WTC11 (cell line): ENCODE measurements at regions not wholly inside any gene's neighbourhood (a gene's known extent, or its start where the extent isn't known, plus 50 kb on each side); places are given as distances from the start of the nearest gene placed in this dataset.

ENCODE experiments used
- ATAC-seq: fragments of 200-7000 bp; cut with Tn5 transposase; 2 replicates; pipeline ENCODE4 v1.10.0; 2021; ENCODE audit warnings: mild to moderate bottlenecking, moderate library complexity
- CTCF ChIA-PET: fragments of 300-600 bp; sonication (Branson Sonifier 250); formaldehyde crosslinking; loops from one replicate; lab custom pipeline; 2021; ENCODE audit warnings: antibody characterized with exemption; lab: Charles Lee
- POLR2A ChIA-PET: fragments of 350-600 bp; sonication (Branson Sonifier 250); formaldehyde crosslinking; loops from one replicate; lab custom pipeline; 2021; ENCODE audit warnings: antibody characterized with exemption; lab: Charles Lee
- DNase-seq: peaks from one replicate; pipeline ENCODE4 v3.0.0; 2021; ENCODE audit warnings: low spot score
- H3K27ac Mint-ChIP-seq: 2 replicates; pipeline ENCODE4 v1.8.0; 2021; ENCODE audit warnings: mixed read lengths
- H3K27me3 Mint-ChIP-seq: 2 replicates; pipeline ENCODE4 v1.8.0; 2021; ENCODE audit warnings: low read depth, mild to moderate bottlenecking, moderate library complexity, mixed read lengths
- H3K36me3 Mint-ChIP-seq: 2 replicates; pipeline ENCODE4 v1.8.0; 2021; ENCODE audit warnings: mixed read lengths
- H3K4me1 Mint-ChIP-seq: 2 replicates; pipeline ENCODE4 v1.8.0; 2022; ENCODE audit warnings: mixed read lengths
- H3K4me3 Mint-ChIP-seq: 2 replicates; pipeline ENCODE4 v1.8.0; 2021; ENCODE audit warnings: mild to moderate bottlenecking, moderate library complexity, mixed read lengths
- H3K9me3 Mint-ChIP-seq: 2 replicates; pipeline ENCODE4 v1.8.0; 2021; ENCODE audit warnings: mixed read lengths
- CTCF ChIP-seq: fragments of 200-600 bp; IDR thresholded peaks from 2 replicates; pipeline ENCODE4 v1.8.0; 2022; ENCODE audit warnings: antibody characterized with exemption
- EMX1 ChIP-seq: fragments of 250-450 bp; sonication (Bioruptor Pico); IDR thresholded peaks from 2 replicates; pipeline ENCODE4 v1.8.0; 2021; ENCODE audit warnings: mild to moderate bottlenecking
- ETV6 ChIP-seq: sonication (generic); formaldehyde crosslinking; IDR thresholded peaks from 2 replicates; pipeline ENCODE4 v1.8.1; 2022; ENCODE audit warnings: mild to moderate bottlenecking, missing genetic modification reagents
- FOXK1 ChIP-seq: sonication (generic); formaldehyde crosslinking; IDR thresholded peaks from 2 replicates; pipeline ENCODE4 v1.8.0; 2022; ENCODE audit warnings: mild to moderate bottlenecking, moderate library complexity, missing genetic modification reagents
- GTF2I ChIP-seq: fragments of 250-450 bp; sonication (Bioruptor Pico); conservative IDR thresholded peaks from 2 replicates; pipeline ENCODE4 v1.4.0; 2021; ENCODE audit warnings: mild to moderate bottlenecking
- JUN ChIP-seq: sonication (generic); formaldehyde crosslinking; IDR thresholded peaks from 2 replicates; pipeline ENCODE4 v1.8.0; 2023; ENCODE audit warnings: mild to moderate bottlenecking, missing genetic modification reagents
- NFE2L1 ChIP-seq: sonication (generic); formaldehyde crosslinking; IDR thresholded peaks from 2 replicates; pipeline ENCODE4 v1.8.1; 2023; ENCODE audit warnings: missing genetic modification reagents
- NFYB ChIP-seq: sonication (generic); formaldehyde crosslinking; conservative IDR thresholded peaks from 2 replicates; pipeline ENCODE4 v1.8.0; 2022; ENCODE audit warnings: low read depth, missing genetic modification reagents
- PREB ChIP-seq: sonication (generic); formaldehyde crosslinking; IDR thresholded peaks from 2 replicates; pipeline ENCODE4 v1.8.1; 2022; ENCODE audit warnings: mild to moderate bottlenecking, missing genetic modification reagents, moderate library complexity, borderline replicate concordance
- SOX15 ChIP-seq: fragments of 250-450 bp; sonication (Bioruptor Pico); IDR thresholded peaks from 2 replicates; pipeline ENCODE4 v1.9.0; 2021; ENCODE audit warnings: mild to moderate bottlenecking
- TCF7 ChIP-seq: sonication (generic); formaldehyde crosslinking; IDR thresholded peaks from 2 replicates; pipeline ENCODE4 v1.8.0; 2022; ENCODE audit warnings: mild to moderate bottlenecking, low read depth, missing genetic modification reagents, moderate library complexity
- USF1 ChIP-seq: sonication (generic); formaldehyde crosslinking; IDR thresholded peaks from 2 replicates; pipeline ENCODE4 v1.8.0; 2022; ENCODE audit warnings: mild to moderate bottlenecking, missing genetic modification reagents
- ZMAT4 ChIP-seq: fragments of 250-450 bp; sonication (Bioruptor Pico); IDR thresholded peaks from 2 replicates; pipeline ENCODE4 v1.9.0; 2021; ENCODE audit warnings: mild to moderate bottlenecking
- ZNF232 ChIP-seq: sonication (generic); formaldehyde crosslinking; IDR thresholded peaks from 2 replicates; pipeline ENCODE4 v1.8.0; 2022; ENCODE audit warnings: mild to moderate bottlenecking, missing genetic modification reagents
- ZNF263 ChIP-seq: sonication (generic); formaldehyde crosslinking; IDR thresholded peaks from 2 replicates; pipeline ENCODE4 v1.8.1; 2022; ENCODE audit warnings: low read depth, mild to moderate bottlenecking, moderate library complexity, missing genetic modification reagents
- ZNF317 ChIP-seq: sonication (generic); formaldehyde crosslinking; IDR thresholded peaks from 2 replicates; pipeline ENCODE4 v1.8.1; 2023; ENCODE audit warnings: low read depth, mild to moderate bottlenecking, moderate library complexity, missing genetic modification reagents, borderline replicate concordance
- ZNF416 ChIP-seq: fragments of 250-450 bp; sonication (Bioruptor Pico); IDR thresholded peaks from 2 replicates; pipeline ENCODE4 v1.9.0; 2021; ENCODE audit warnings: mild to moderate bottlenecking, inconsistent platforms
- ZNF423 ChIP-seq: fragments of 250-450 bp; sonication (Bioruptor Pico); IDR thresholded peaks from 2 replicates; pipeline ENCODE4 v2.1.2; 2022; ENCODE audit warnings: mild to moderate bottlenecking, moderate library complexity
- ZNF425 ChIP-seq: fragments of 250-450 bp; sonication (Bioruptor Pico); conservative IDR thresholded peaks from 2 replicates; pipeline ENCODE4 v1.9.0; 2021; ENCODE audit warnings: mild to moderate bottlenecking
- ZNF671 ChIP-seq: fragments of 250-450 bp; sonication (Bioruptor Pico); IDR thresholded peaks from 2 replicates; pipeline ENCODE4 v1.8.0; 2021; ENCODE audit warnings: mild to moderate bottlenecking
- TF ChIP-seq, protein P1 (sequence below): sonication (generic); formaldehyde crosslinking; IDR thresholded peaks from 2 replicates; pipeline ENCODE4 v1.8.0; 2022; ENCODE audit warnings: missing genetic modification reagents
- TF ChIP-seq, protein P2 (sequence below): fragments of 250-450 bp; sonication (Bioruptor Pico); IDR thresholded peaks from 2 replicates; pipeline ENCODE4 v2.1.2; 2022; ENCODE audit warnings: mild to moderate bottlenecking, moderate library complexity

DNA sequence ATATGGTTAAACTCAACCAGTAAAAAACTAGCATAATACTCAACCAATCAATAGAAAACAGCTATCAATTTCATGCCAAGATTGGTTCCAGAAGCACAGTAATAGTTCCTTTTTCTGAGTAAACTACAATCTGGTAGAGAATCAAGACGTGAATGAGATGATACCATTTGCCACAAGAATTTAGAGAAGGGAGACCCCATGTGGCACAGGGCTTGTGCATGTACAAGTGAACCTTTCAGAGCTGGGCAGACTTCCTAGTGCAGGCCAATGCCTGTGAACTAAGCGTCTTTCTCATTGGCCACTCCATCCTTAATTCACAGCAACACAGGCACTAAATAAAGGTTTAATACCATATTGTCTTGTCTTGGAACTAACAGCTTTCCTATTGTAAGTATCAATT is 213.5 kb downstream of the RFPL4B start:
- Mint-ChIP-seq H3K27me3 (no peaks in the 10 kb centered on the region), H3K27ac (no peak overlapping the region), H3K36me3 (no peaks in the 10 kb centered on the region), H3K9me3 (peaks cover 4% of the 10 kb centered on the region; the same call in 1 of the 2 replicates), H3K4me3 (no peak overlapping the region), H3K4me1 (peaks cover 14% of the 10 kb centered on the region)
- ChIA-PET POLR2A (no interaction called here), CTCF (no interaction called here)
- TF ChIP-seq, protein P1, sequence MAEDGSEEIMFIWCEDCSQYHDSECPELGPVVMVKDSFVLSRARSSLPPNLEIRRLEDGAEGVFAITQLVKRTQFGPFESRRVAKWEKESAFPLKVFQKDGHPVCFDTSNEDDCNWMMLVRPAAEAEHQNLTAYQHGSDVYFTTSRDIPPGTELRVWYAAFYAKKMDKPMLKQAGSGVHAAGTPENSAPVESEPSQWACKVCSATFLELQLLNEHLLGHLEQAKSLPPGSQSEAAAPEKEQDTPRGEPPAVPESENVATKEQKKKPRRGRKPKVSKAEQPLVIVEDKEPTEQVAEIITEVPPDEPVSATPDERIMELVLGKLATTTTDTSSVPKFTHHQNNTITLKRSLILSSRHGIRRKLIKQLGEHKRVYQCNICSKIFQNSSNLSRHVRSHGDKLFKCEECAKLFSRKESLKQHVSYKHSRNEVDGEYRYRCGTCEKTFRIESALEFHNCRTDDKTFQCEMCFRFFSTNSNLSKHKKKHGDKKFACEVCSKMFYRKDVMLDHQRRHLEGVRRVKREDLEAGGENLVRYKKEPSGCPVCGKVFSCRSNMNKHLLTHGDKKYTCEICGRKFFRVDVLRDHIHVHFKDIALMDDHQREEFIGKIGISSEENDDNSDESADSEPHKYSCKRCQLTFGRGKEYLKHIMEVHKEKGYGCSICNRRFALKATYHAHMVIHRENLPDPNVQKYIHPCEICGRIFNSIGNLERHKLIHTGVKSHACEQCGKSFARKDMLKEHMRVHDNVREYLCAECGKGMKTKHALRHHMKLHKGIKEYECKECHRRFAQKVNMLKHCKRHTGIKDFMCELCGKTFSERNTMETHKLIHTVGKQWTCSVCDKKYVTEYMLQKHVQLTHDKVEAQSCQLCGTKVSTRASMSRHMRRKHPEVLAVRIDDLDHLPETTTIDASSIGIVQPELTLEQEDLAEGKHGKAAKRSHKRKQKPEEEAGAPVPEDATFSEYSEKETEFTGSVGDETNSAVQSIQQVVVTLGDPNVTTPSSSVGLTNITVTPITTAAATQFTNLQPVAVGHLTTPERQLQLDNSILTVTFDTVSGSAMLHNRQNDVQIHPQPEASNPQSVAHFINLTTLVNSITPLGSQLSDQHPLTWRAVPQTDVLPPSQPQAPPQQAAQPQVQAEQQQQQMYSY (CRISPR knock-in tag) = no peak
- TF ChIP-seq SOX15 (no peak), NFYB (no peak), ZNF232 (CRISPR knock-in tag) (no peak), GTF2I (no peak), USF1 (no peak), PREB (CRISPR knock-in tag) (no peak), ZNF416 (CRISPR knock-in tag) (no peak), ZNF425 (no peak), ZNF423 (CRISPR knock-in tag) (no peak), ZNF671 (CRISPR knock-in tag) (no peak), ETV6 (CRISPR knock-in tag) (no peak)
- no peak for DNase-seq
- peak; percentile 43 for ATAC-seq

GRCh38 chr6:112562301-112563231 is 215.4 kb downstream of the RFPL4B start:
- Mint-ChIP-seq H3K9me3 (peaks cover 8% of the 10 kb centered on the region; the same call in 1 of the 2 replicates), H3K4me1 (peaks cover 14% of the 10 kb centered on the region), H3K27me3 (no peaks in the 10 kb centered on the region), H3K36me3 (no peaks in the 10 kb centered on the region), H3K27ac (peak overlapping the region; percentile 15; the same call in 1 of the 2 replicates), H3K4me3 (no peak overlapping the region)
- POLR2A ChIA-PET = interaction anchor here (0.5 kb wide), 1 partner anchor 1215 kb away, joined by 4 read pairs; no protein-coding TSS in a partner anchor
- DNase-seq = no peak
- CTCF ChIA-PET = no interaction called here
- no peak for ATAC-seq
- no peak for TF ChIP-seq NFE2L1
- TF ChIP-seq, protein P2, sequence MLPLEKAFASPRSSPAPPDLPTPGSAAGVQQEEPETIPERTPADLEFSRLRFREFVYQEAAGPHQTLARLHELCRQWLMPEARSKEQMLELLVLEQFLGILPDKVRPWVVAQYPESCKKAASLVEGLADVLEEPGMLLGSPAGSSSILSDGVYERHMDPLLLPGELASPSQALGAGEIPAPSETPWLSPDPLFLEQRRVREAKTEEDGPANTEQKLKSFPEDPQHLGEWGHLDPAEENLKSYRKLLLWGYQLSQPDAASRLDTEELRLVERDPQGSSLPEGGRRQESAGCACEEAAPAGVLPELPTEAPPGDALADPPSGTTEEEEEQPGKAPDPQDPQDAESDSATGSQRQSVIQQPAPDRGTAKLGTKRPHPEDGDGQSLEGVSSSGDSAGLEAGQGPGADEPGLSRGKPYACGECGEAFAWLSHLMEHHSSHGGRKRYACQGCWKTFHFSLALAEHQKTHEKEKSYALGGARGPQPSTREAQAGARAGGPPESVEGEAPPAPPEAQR (CRISPR knock-in tag) = no peak
- no peak for TF ChIP-seq TCF7 (CRISPR knock-in tag)
- no peak for TF ChIP-seq ZMAT4 (CRISPR knock-in tag)
- no peak for TF ChIP-seq ZNF263 (CRISPR knock-in tag)
- TF ChIP-seq JUN (CRISPR knock-in tag) = no peak
- TF ChIP-seq ZNF317 = no peak
- TF ChIP-seq GTF2I = no peak
- no peak for TF ChIP-seq FOXK1 (CRISPR knock-in tag)
- no peak for TF ChIP-seq EMX1
- TF ChIP-seq USF1 = no peak
- no peak for TF ChIP-seq ZNF423 (CRISPR knock-in tag)
- no peak for TF ChIP-seq CTCF
- TF ChIP-seq ZNF232 (CRISPR knock-in tag) = no peak
